GM19238 (cell line): ENCODE measurements at regions not wholly inside any gene's neighbourhood (a gene's known extent, or its start where the extent isn't known, plus 50 kb on each side); places are given as distances from the start of the nearest gene placed in this dataset.
"Not testable (repeated sequence)": the region's sequence is repeated elsewhere in the genome, so short reads cannot be mapped to it uniquely, and the experiment has no call there.

Experiments
- DNase-seq: peaks from one replicate; pipeline ENCODE4 v3.0.0; 2011; ENCODE audit warnings: low spot score; ENCODE audit not compliant: insufficient read length

GRCh38 chr21:28213261-28213660 lies 779.4 kb downstream of the LTN1 start:
- no peak for DNase-seq

GRCh38 chr21:28212061-28212460 lies 780.6 kb downstream of the LTN1 start:
- no peak for DNase-seq

GRCh38 chr21:28207436-28208173 lies 785.1 kb downstream of the LTN1 start:
- no peak for DNase-seq

- no peak for DNase-seq
These were observed 792.0 kb downstream of the LTN1 start for GRCh38 chr21:28200726-28201125.

- no peak for DNase-seq
These were observed 795.7 kb downstream of the LTN1 start for GRCh38 chr21:28196981-28197380.

GRCh38 chr21:28193189-28193588 lies 799.5 kb downstream of the LTN1 start:
- DNase-seq: no peak

GRCh38 chr21:28186604-28187003 lies 806.1 kb downstream of the LTN1 start:
- no peak for DNase-seq

- DNase-seq: no peak
These were observed 810.9 kb downstream of the LTN1 start for GRCh38 chr21:28181730-28182129.

GRCh38 chr21:28179136-28179535 lies 813.5 kb downstream of the LTN1 start:
- no peak for DNase-seq

- no peak for DNase-seq
These were observed 815.6 kb downstream of the LTN1 start for GRCh38 chr21:28177124-28177523.

GRCh38 chr21:28174701-28175100 lies 818.0 kb downstream of the LTN1 start:
- no peak for DNase-seq

- no peak for DNase-seq
These were observed 818.7 kb downstream of the LTN1 start for GRCh38 chr21:28174006-28174405.

- DNase-seq: no peak
These were observed 820.3 kb downstream of the LTN1 start for GRCh38 chr21:28172376-28172775.

- no peak for DNase-seq
These were observed 825.3 kb downstream of the LTN1 start for GRCh38 chr21:28167366-28167765.

GRCh38 chr21:28164519-28164918 lies 828.2 kb downstream of the LTN1 start:
- DNase-seq: not testable (repeated sequence)

- not testable (repeated sequence) for DNase-seq
These were observed 830.6 kb downstream of the LTN1 start for GRCh38 chr21:28162052-28162451.

- DNase-seq: no peak
These were observed 832.3 kb downstream of the LTN1 start for GRCh38 chr21:28160378-28160777.

- DNase-seq: no peak
These were observed 833.3 kb downstream of the LTN1 start for GRCh38 chr21:28159396-28159795.

GRCh38 chr21:28156590-28156989 lies 836.1 kb downstream of the LTN1 start:
- DNase-seq: no peak

GRCh38 chr21:28154121-28154520 lies 838.6 kb downstream of the LTN1 start:
- DNase-seq: no peak

GRCh38 chr21:28152732-28153131 lies 839.9 kb downstream of the LTN1 start:
- DNase-seq: no peak

GRCh38 chr21:28151758-28152157 lies 840.9 kb downstream of the LTN1 start:
- no peak for DNase-seq

GRCh38 chr21:28150778-28151177 lies 841.9 kb downstream of the LTN1 start:
- no peak for DNase-seq
